GM19328 (cell line): ENCODE measurements at regions not wholly inside any gene's neighbourhood (a gene's known extent, or its start where the extent isn't known, plus 50 kb on each side); places are given as distances from the start of the nearest gene placed in this dataset.

Experiments
- ATAC-seq: cut with Tn5 transposase; IDR thresholded peaks from one replicate; pipeline ENCODE4 v1.9.1; 2021; ENCODE audit warnings: mild to moderate bottlenecking, moderate library complexity; ENCODE audit not compliant: unreplicated experiment

GRCh38 chr2:144285324-144285723 is 234.6 kb downstream of the ZEB2 start:
- no peak for ATAC-seq

- ATAC-seq, result no peak
These were observed 238.4 kb downstream of the ZEB2 start for GRCh38 chr2:144281476-144281875.

- no peak for ATAC-seq
These were observed 239.9 kb downstream of the ZEB2 start for GRCh38 chr2:144280009-144280408.

- ATAC-seq, result no peak
These were observed 240.8 kb downstream of the ZEB2 start for GRCh38 chr2:144279165-144279564.

GRCh38 chr2:144277622-144278354 is 242.1 kb downstream of the ZEB2 start:
- no peak for ATAC-seq

GRCh38 chr2:144275340-144275739 is 244.6 kb downstream of the ZEB2 start:
- ATAC-seq, result no peak

GRCh38 chr2:144274131-144274530 is 245.8 kb downstream of the ZEB2 start:
- no peak for ATAC-seq

- no peak for ATAC-seq
These were observed 249.0 kb downstream of the ZEB2 start for GRCh38 chr2:144270951-144271350.

GRCh38 chr2:144268036-144268678 is 251.8 kb downstream of the ZEB2 start:
- no peak for ATAC-seq

GRCh38 chr2:144267239-144267638 is 252.7 kb downstream of the ZEB2 start:
- peak; percentile 76 for ATAC-seq

GRCh38 chr2:144265654-144266053 is 254.3 kb downstream of the ZEB2 start:
- no peak for ATAC-seq

- ATAC-seq, result no peak
These were observed 258.0 kb downstream of the ZEB2 start for GRCh38 chr2:144261966-144262365.

GRCh38 chr2:144261336-144261735 is 258.6 kb downstream of the ZEB2 start:
- ATAC-seq, result no peak

- ATAC-seq, result no peak
These were observed 260.6 kb downstream of the ZEB2 start for GRCh38 chr2:144259332-144259731.

- no peak for ATAC-seq
These were observed 261.8 kb downstream of the ZEB2 start for GRCh38 chr2:144258154-144258553.

GRCh38 chr2:144256996-144257707 is 262.8 kb downstream of the ZEB2 start:
- ATAC-seq, result no peak

GRCh38 chr2:144254342-144255235 is 265.3 kb downstream of the ZEB2 start:
- ATAC-seq, result no peak

- no peak for ATAC-seq
These were observed 266.2 kb downstream of the ZEB2 start for GRCh38 chr2:144253743-144254142.

GRCh38 chr2:144252694-144253093 is 267.2 kb downstream of the ZEB2 start:
- ATAC-seq, result no peak

- no peak for ATAC-seq
These were observed 270.8 kb downstream of the ZEB2 start for GRCh38 chr2:144249035-144249637.
